ENCODE measurements at regions not wholly inside any gene's neighbourhood (a gene's known extent, or its start where the extent isn't known, plus 50 kb on each side); places are given as distances from the start of the nearest gene placed in this dataset.
"Not testable (repeated sequence)": the region's sequence is repeated elsewhere in the genome, so short reads cannot be mapped to it uniquely, and the experiment has no call there.

GRCh38 chr13:109311431-109311976 is 474.9 kb downstream of the IRS2 start:
- H3K36me3 ChIP-seq (ENCODE audit: control insufficient read depth in 1 of 2, insufficient read depth in 2 of 2, low read length in 2 of 2); CTCF ChIA-PET; H2AFZ ChIP-seq (ENCODE audit: low read depth, low read length, poor library complexity, severe bottlenecking); H3K27ac ChIP-seq (ENCODE audit: low read depth, low read length); H3K79me2 ChIP-seq (ENCODE audit: insufficient read depth, low read length); ATAC-seq; H3K4me1 ChIP-seq (ENCODE audit: control insufficient read depth in 1 of 2, insufficient read depth in 2 of 2, low read length in 2 of 2); BruUV-seq (replicated peaks); H3K9me3 ChIP-seq (ENCODE audit: control insufficient read depth in 1 of 2, insufficient read depth in 1 of 2, low read depth in 1 of 2, low read length in 2 of 2); H3K9me2 ChIP-seq (ENCODE audit: insufficient read depth); H3K4me2 ChIP-seq (ENCODE audit: low read length); DNase-seq (ENCODE audit: low read depth, low spot score); H3K9ac ChIP-seq (ENCODE audit: low read length); H3K4me3 ChIP-seq (replicated peaks in 1 of 2; ENCODE audit: low read depth in 1 of 2, low read length in 2 of 2); H3K27me3 ChIP-seq (ENCODE audit: insufficient read depth, low read length); H4K20me1 ChIP-seq (ENCODE audit: insufficient read depth); RAD21 ChIA-PET (ENCODE audit: low non-redundant PET in 1 of 2, low total read pairs in 2 of 2, uncharacterized antibody in 2 of 2, unreplicated experiment in 2 of 2); POLR2A ChIA-PET; intact Hi-C loops (cut with micrococcal nuclease): not testable (repeated sequence)

GRCh38 chr13:109309625-109310363 is 476.6 kb downstream of the IRS2 start:
- H3K9me2 ChIP-seq (ENCODE audit: insufficient read depth): no peaks in the 10 kb centered on the region
- ATAC-seq (no peak), DNase-seq (ENCODE audit: low read depth, low spot score) (no peak)
- no peaks in the 10 kb centered on the region for H3K4me1 ChIP-seq (ENCODE audit: control insufficient read depth in 1 of 2, insufficient read depth in 2 of 2, low read length in 2 of 2)
- H3K36me3 ChIP-seq (ENCODE audit: control insufficient read depth in 1 of 2, insufficient read depth in 2 of 2, low read length in 2 of 2): no peaks in the 10 kb centered on the region
- no peak overlapping the region for H3K4me2 ChIP-seq (ENCODE audit: low read length)
- ChIA-PET RAD21 (ENCODE audit: low non-redundant PET in 1 of 2, low total read pairs in 2 of 2, uncharacterized antibody in 2 of 2, unreplicated experiment in 2 of 2) (no interaction called here), CTCF (no interaction called here), POLR2A (no interaction called here)
- no peaks in the 10 kb centered on the region for H4K20me1 ChIP-seq (ENCODE audit: insufficient read depth)
- H3K9me3 ChIP-seq (ENCODE audit: control insufficient read depth in 1 of 2, insufficient read depth in 1 of 2, low read depth in 1 of 2, low read length in 2 of 2): no peaks in the 10 kb centered on the region
- H3K27me3 ChIP-seq (ENCODE audit: insufficient read depth, low read length): no peaks in the 10 kb centered on the region
- H3K27ac ChIP-seq (ENCODE audit: low read depth, low read length): no peak overlapping the region
- BruUV-seq (replicated peaks): no TSS peak
- H3K4me3 ChIP-seq (replicated peaks in 1 of 2; ENCODE audit: low read depth in 1 of 2, low read length in 2 of 2): no peak overlapping the region
- intact Hi-C loops (cut with micrococcal nuclease): no loop called here
- H2AFZ ChIP-seq (ENCODE audit: low read depth, low read length, poor library complexity, severe bottlenecking): no peak overlapping the region
- H3K9ac ChIP-seq (ENCODE audit: low read length): no peak overlapping the region
- H3K79me2 ChIP-seq (ENCODE audit: insufficient read depth, low read length): no peaks in the 10 kb centered on the region
- TF ChIP-seq ELF1 (IDR thresholded peaks at IDR 0.05; ENCODE audit: borderline replicate concordance, low read depth) (no peak), ATF3 (IDR thresholded peaks at IDR 0.05) (no peak), SP1 (IDR thresholded peaks at IDR 0.05; ENCODE audit: low read depth) (no peak), RAD21 (IDR thresholded peaks at IDR 0.05; ENCODE audit: low read depth) (no peak), FOSL1 (IDR thresholded peaks at IDR 0.05; ENCODE audit: low read depth) (no peak), ZBTB33 (IDR thresholded peaks at IDR 0.05; ENCODE audit: extremely low read depth, insufficient replicate concordance, low read length) (no peak), EZH2 (IDR thresholded peaks at IDR 0.05) (no peak), CEBPB (IDR thresholded peaks at IDR 0.05; ENCODE audit: low read depth) (no peak), YY1 (IDR thresholded peaks at IDR 0.05; ENCODE audit: extremely low read depth, insufficient replicate concordance, low read depth, low read length) (no peak), ZNF274 (IDR thresholded peaks at IDR 0.05; ENCODE audit: low read depth, low read length) (no peak), SIN3A (IDR thresholded peaks at IDR 0.05; ENCODE audit: low read depth) (no peak)

Data from HCT116 (cell line).